ENCODE measurements at regions not wholly inside any gene's neighbourhood (a gene's known extent, or its start where the extent isn't known, plus 50 kb on each side); places are given as distances from the start of the nearest gene placed in this dataset.
"Not testable (repeated sequence)": the region's sequence is repeated elsewhere in the genome, so short reads cannot be mapped to it uniquely, and the experiment has no call there.

GRCh38 chr13:111413407-111414187, 93.2 kb downstream of the TEX29 start:
- DNase-seq (ENCODE audit: low spot score), result no peak

DNA sequence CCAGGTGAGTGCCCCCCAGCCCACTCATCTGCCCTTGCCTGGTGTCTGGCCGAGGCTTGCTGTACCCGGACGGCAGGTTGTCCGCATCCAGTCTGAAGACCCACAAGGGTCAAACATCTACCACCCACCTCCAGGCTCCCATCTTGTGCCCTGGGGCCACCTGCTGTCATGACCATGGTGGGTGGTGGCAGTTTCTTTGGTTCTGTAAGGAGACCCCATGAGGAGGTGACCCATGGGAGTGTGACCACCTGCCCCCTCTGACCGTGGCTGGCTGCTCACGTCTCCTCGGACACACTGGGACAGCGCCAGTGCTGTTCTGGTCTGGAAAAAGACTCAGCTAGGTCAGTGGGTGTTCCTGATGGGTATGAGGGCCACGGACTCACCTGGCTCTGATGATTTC, 93.9 kb downstream of the TEX29 start:
- DNase-seq (ENCODE audit: low spot score), result no peak

- no peak for DNase-seq (ENCODE audit: low spot score)
These were observed 94.8 kb downstream of the TEX29 start for GRCh38 chr13:111415246-111415645.

GRCh38 chr13:111415765-111416164, 95.3 kb downstream of the TEX29 start:
- DNase-seq (ENCODE audit: low spot score), result no peak

DNA sequence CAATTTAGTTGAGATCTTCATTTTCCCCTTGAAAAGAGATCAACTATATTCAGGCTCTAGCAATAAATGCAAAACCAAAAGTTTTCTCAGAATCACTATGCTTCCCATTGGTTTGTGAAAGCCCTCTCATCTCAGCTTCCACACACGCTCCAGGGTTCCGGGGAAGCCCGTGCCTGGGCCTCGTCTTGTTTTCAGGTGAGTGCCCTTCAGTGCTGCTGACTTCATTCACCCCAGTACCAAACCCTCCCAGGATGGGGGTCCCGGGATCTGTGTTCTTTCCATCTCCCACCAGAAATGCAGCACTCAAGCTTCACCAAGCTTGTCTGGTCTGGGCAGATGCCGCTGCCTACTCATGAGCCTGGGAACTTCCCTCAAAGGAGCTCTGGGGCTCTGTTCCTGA, 97.7 kb downstream of the TEX29 start:
- no peak for DNase-seq (ENCODE audit: low spot score)

DNA sequence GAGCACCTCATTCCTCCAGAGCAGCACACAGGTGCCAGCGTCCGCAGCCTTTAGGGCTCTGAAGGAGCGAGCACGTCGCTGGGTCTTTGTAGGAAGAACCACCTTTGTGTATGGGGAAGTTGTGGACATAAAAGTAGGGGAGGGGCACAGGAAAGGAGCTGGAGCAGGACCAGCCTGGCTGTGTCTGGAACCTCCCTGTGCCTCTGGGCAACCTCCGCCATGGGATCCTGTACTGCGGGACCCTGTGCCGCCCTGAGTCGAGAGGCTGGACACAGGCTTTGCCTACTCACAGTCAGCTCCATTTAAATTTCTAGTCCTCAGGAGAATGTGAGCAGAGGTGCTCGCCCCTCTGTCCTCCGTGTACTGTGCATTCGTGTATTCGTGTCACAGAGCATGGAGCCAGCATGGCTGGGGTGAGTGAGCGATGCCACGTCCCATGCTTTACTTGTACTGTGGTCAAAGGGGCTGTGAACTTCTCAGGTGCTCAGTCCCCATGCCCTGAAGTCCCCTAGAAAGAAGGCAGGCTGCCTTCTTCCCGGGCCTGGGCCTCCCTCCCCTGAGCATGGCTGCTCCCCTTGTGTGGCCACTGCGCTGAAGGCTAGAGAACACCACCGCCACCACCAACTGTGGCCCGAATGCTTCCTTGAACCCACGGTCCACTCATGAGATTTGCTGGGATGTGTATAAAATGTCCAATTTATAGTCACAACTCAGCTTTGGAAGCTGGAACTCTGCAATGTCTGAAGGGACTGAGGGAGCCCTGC, 99.9 kb downstream of the TEX29 start:
- no peak for DNase-seq (ENCODE audit: low spot score)

DNA sequence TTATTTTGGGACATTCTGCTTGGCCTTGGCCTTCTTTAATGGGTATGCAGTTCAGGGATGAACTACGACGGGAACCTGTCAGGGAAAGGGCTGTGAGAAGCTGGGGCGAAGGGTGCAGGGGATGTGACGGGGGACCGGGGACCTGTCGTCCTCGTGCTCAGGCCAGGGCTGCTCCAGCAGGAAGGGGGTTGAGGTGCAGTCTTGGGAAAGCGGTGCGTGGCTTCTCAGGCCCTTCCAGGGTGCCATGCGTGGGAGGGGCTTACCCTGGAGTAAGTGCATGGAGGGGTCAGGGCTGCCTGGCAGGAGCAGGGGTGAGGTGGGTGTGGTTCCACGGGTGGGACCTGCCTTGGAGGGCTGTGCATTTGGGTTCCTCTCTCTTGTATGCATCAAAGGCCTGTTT, 100.8 kb downstream of the TEX29 start:
- DNase-seq (ENCODE audit: low spot score), result no peak

DNA sequence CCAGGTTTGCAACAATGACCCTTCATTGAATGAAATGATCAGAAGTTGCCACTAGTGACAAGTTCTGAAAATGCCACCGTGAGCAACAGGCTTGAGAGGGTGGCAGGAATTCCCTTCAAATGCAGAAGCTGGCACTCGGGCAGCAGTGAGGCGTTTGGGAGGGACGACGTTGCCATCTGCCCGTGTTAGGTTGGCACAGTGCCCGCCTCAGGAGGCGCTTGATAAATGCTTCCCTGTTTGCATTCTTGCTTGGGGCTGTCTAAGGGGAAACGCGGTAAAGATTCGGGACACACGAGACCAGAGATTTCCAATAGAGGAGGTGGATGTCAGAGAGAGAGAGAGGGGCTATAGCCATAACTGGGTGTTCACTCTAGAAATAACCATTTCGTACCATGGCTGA, 101.9 kb downstream of the TEX29 start:
- DNase-seq (ENCODE audit: low spot score), result no peak

- no peak for DNase-seq (ENCODE audit: low spot score)
These were observed 102.8 kb downstream of the TEX29 start for GRCh38 chr13:111423168-111423785.

GRCh38 chr13:111424134-111424533, 103.7 kb downstream of the TEX29 start:
- no peak for DNase-seq (ENCODE audit: low spot score)

DNA sequence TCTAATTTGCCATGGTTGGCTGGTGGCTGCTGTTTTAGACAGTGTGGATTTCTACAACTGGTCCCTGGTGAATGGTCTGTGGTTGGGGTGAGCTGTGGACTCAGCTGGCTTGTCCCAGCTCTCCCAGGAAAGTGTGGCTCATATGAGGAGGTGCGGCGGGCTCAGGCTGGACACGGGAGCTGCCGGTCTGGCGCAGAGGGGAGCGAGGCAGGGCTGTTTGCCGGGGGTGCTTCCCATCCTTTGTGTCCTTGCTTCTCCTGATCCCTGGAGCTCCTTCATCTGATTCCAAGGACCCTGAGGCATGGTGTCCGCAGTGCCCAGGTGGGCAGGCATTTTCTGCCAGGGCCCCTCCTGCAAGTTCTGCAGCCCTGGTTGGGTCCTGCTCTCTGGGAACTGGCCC, 104.9 kb downstream of the TEX29 start:
- no peak for DNase-seq (ENCODE audit: low spot score)

DNA sequence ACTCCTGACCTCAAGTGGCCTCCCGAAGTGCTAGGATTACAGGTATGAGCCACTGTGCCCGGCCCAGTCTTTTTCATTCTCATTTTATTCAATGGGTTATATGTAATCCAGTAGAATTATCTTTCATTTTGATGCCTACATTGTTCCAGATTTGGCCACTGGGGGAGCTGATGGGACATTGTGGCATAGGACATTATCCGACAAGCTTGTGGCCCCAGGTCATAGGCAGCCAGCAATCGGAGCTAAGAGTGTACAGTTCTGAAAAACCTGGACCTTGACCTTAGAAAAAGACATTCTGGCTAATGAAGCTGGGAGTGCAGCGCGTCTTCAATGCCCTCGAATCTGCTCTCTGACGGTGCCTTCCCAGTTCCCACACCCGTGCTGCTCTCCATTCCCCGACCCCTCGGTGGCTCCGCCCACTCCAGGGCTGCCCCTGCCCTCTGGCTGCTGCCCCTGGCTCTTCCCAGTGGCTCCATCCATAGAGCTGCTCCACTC, 108.7 kb downstream of the TEX29 start:
- DNase-seq (ENCODE audit: low spot score), result peak; percentile 78

GRCh38 chr13:111431206-111431605, 110.8 kb downstream of the TEX29 start:
- DNase-seq (ENCODE audit: low spot score), result no peak

DNA sequence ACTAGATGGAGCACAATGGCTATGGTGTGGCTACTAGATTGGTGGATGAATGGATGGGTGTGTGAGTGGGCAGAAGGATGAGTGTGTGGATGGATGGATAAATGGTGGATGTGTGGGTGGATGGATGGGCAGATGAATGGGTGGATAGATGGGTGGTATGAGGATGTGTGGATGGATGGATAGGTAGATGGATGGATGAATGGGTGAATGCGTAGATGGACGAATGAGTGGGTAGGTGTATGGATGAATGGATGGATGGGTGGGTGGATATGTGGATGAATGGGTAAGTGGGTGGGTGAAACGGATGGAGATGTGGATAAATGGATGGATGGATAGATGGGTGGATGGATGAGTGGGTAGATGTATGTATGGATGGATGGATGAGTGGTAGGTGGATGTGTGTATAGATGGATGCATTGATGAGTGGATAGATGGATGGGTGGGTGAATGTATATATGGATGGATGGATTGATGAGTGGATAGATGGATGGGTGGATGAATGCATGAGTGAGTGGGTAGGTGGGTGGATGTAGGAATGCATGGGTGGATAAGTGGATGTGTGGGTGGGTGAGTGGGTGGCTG, 114.2 kb downstream of the TEX29 start:
- no peak for DNase-seq (ENCODE audit: low spot score)

- DNase-seq (ENCODE audit: low spot score), result no peak
These were observed 116.0 kb downstream of the TEX29 start for GRCh38 chr13:111436446-111436845.

DNA sequence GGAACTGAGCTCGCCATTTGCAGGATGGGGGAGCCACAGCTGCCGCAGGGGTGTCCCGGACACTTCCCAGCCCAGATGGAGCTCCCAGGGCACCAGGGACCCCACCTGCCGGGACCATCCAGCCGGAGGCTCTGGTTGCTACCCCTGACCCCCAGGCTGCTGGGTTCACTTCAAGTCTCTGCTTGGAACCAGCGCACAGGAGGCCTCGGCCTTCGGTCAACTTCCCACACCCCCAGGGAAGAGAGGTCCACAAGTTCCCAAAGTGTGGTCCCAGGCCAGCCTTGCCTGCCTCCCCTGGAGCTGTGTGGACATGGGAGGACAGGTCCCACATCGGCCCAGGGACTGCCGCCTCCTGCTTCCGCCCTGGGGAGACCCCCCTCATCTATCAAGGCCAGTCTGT, 117.0 kb downstream of the TEX29 start:
- no peak for DNase-seq (ENCODE audit: low spot score)

DNA sequence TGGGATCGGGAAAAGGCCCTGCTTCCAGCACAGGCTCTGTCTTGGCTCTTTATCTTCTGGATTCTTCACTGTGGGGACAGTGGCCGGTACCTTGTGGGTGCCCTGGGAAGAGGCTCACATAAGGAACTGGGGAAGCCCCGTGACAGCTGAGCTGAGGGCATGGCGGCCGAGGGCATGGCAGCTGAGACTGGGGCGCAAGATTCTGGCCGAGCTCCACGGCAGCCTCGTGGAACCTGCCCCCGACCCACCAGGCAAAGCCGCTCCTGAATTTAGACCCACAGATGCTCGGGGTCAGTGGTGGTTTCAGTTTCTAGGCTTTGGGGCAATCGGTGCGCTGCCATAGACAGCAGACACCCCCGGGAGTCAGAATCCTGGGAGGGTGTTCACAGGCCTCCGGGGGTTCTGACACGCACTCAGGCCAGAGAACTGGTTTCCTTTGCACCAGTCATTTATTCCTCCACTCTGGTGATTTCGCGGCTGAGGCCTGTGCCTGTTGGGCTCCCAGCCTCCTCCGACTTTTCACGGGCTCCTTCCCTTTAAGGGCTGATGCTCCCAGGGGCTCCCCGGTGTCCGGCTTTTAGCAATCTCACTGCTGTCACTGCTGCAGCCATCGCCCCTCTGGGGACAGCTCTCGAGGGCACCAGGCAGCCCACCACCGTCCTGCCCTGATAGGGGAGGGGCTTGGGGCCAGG, 117.6 kb downstream of the TEX29 start:
- DNase-seq (ENCODE audit: low spot score), result no peak

GRCh38 chr13:111440492-111440891, 120.0 kb downstream of the TEX29 start:
- DNase-seq (ENCODE audit: low spot score), result not testable (repeated sequence)

- DNase-seq (ENCODE audit: low spot score), result no peak
These were observed 123.5 kb downstream of the TEX29 start for GRCh38 chr13:111443981-111444380.

DNA sequence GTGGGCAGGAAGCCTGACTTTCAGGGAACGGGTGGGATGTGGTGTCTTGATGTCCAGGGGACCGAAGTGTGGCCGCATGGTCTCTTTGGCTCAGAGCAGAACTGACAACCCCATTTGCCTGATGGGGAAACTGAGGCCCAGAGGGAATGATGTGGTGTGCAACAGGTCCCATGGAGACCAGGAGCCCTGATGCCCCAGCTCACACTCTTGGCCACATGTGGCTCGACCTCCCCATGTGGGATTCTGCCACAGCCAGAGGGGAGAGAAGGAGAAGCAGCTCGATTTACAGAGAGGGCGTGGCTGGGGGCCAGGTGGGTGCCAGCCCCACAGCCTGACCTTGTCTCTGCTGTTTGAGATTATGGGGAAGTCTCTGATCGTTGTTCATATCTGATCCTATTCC, 128.1 kb downstream of the TEX29 start:
- no peak for DNase-seq (ENCODE audit: low spot score)

DNA sequence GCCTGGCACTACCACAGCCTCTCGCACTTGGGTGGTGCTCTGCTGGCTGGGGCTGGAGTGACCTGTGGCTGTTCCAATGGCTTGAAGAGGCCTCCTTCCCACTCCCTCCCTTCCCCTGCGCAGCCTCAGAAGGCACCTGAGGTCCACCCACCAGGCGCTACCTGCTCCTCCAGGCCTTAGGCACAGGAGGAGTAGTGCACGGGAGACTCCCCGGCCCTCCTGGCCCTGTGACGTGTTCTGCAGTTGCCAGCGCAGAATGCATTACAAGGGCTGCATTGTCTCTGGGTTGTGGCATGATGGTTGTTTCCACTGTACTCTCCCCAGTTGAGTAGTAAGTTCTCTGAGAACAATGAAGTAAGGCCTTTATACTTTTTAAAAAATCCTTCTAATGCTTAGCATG, 128.6 kb downstream of the TEX29 start:
- no peak for DNase-seq (ENCODE audit: low spot score)

- no peak for DNase-seq (ENCODE audit: low spot score)
These were observed 131.0 kb downstream of the TEX29 start for GRCh38 chr13:111451402-111451801.
